ENCODE measurements at regions not wholly inside any gene's neighbourhood (a gene's known extent, or its start where the extent isn't known, plus 50 kb on each side); places are given as distances from the start of the nearest gene placed in this dataset.
"Not testable (repeated sequence)": the region's sequence is repeated elsewhere in the genome, so short reads cannot be mapped to it uniquely, and the experiment has no call there.

- no peak for DNase-seq (ENCODE audit: low spot score in 2 of 2)
- intact Hi-C loops (cut with DNase I; ENCODE audit: low total_unique reads): no loop called here
- TF ChIP-seq CTCF (IDR thresholded peaks at IDR 0.05) (no peak), POLR2A (IDR thresholded peaks at IDR 0.05) (no peak)
- 74% methylated on average over 2 of the region's 2 CpGs for WGBS, 2 donors
- no peak overlapping the region for H3K4me3 ChIP-seq (ENCODE audit: low read depth, poor library complexity, severe bottlenecking)
These were observed 236.2 kb downstream of the CGGBP1 start for GRCh38 chr3:87822563-87822962.

GRCh38 chr3:87813503-87813902, 245.3 kb downstream of the CGGBP1 start:
- 82 to 86% methylated on average over 6 of the region's 6 CpGs for WGBS, 2 donors
- not testable (repeated sequence) for H3K4me3 ChIP-seq (ENCODE audit: low read depth, poor library complexity, severe bottlenecking); DNase-seq (ENCODE audit: low spot score in 2 of 2)
- intact Hi-C loops (cut with DNase I; ENCODE audit: low total_unique reads): loop anchor here (5.0 kb wide), 1 partner anchor 931 kb away; no protein-coding TSS in a partner anchor

- no peak overlapping the region for H3K4me3 ChIP-seq (ENCODE audit: low read depth, poor library complexity, severe bottlenecking)
- TF ChIP-seq CTCF (IDR thresholded peaks at IDR 0.05) (no peak), POLR2A (IDR thresholded peaks at IDR 0.05) (no peak)
- no peak for DNase-seq (ENCODE audit: low spot score in 2 of 2)
- WGBS, 2 donors: 54 to 67% methylated on average over 2 of the region's 2 CpGs
- intact Hi-C loops (cut with DNase I; ENCODE audit: low total_unique reads): loop anchor here (5.0 kb wide), 1 partner anchor 930 kb away; no protein-coding TSS in a partner anchor
These were observed 246.9 kb downstream of the CGGBP1 start for GRCh38 chr3:87811953-87812352.

- TF ChIP-seq CTCF (IDR thresholded peaks at IDR 0.05) (no peak), POLR2A (IDR thresholded peaks at IDR 0.05) (no peak)
- no peak overlapping the region for H3K4me3 ChIP-seq (ENCODE audit: low read depth, poor library complexity, severe bottlenecking)
- DNase-seq (ENCODE audit: low spot score in 2 of 2): no peak
- intact Hi-C loops (cut with DNase I; ENCODE audit: low total_unique reads): loop anchor here (5.0 kb wide), 1 partner anchor 928 kb away; no protein-coding TSS in a partner anchor
These were observed 248.3 kb downstream of the CGGBP1 start for GRCh38 chr3:87810452-87811016.

- no peak for DNase-seq (ENCODE audit: low spot score in 2 of 2)
- WGBS, 2 donors: 68 to 73% methylated on average over 5 of the region's 5 CpGs
- TF ChIP-seq CTCF (IDR thresholded peaks at IDR 0.05) (no peak), POLR2A (IDR thresholded peaks at IDR 0.05) (no peak)
- no peak overlapping the region for H3K4me3 ChIP-seq (ENCODE audit: low read depth, poor library complexity, severe bottlenecking)
- intact Hi-C loops (cut with DNase I; ENCODE audit: low total_unique reads): no loop called here
These were observed 253.1 kb downstream of the CGGBP1 start for GRCh38 chr3:87805670-87806069.

- no peak overlapping the region for H3K4me3 ChIP-seq (ENCODE audit: low read depth, poor library complexity, severe bottlenecking)
- WGBS, 2 donors: 55 to 58% methylated on average over 5 of the region's 5 CpGs
- no peak for TF ChIP-seq CTCF (IDR thresholded peaks at IDR 0.05)
- TF ChIP-seq POLR2A (IDR thresholded peaks at IDR 0.05): no peak
- intact Hi-C loops (cut with DNase I; ENCODE audit: low total_unique reads): no loop called here
- no peak for DNase-seq (ENCODE audit: low spot score in 2 of 2)
These were observed 257.4 kb downstream of the CGGBP1 start for GRCh38 chr3:87801409-87801808.

All from lower leg skin (tissue), 4 donors.